ENCODE measurements at regions not wholly inside any gene's neighbourhood (a gene's known extent, or its start where the extent isn't known, plus 50 kb on each side); places are given as distances from the start of the nearest gene placed in this dataset.

DNA sequence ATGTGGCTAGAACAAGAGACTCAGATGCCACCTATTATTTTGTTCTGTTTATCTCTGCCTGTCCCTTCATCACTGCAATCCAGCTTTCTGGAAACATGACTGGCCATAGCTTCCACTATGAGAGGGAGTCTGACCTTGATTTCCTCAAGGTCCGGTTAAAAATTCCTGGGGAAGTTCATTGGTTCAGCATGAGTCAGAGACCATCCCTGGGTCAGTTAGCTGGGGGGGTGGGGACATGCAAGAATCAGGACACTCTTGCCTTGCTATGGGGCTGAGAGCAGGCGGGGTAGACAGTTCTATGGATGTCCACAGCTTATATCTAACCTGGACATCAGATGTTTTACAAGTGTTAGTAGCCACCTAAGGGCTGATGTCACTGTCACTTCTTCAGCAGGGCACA lies 81.1 kb downstream of the TENT5C start:
- TF ChIP-seq, protein P1, sequence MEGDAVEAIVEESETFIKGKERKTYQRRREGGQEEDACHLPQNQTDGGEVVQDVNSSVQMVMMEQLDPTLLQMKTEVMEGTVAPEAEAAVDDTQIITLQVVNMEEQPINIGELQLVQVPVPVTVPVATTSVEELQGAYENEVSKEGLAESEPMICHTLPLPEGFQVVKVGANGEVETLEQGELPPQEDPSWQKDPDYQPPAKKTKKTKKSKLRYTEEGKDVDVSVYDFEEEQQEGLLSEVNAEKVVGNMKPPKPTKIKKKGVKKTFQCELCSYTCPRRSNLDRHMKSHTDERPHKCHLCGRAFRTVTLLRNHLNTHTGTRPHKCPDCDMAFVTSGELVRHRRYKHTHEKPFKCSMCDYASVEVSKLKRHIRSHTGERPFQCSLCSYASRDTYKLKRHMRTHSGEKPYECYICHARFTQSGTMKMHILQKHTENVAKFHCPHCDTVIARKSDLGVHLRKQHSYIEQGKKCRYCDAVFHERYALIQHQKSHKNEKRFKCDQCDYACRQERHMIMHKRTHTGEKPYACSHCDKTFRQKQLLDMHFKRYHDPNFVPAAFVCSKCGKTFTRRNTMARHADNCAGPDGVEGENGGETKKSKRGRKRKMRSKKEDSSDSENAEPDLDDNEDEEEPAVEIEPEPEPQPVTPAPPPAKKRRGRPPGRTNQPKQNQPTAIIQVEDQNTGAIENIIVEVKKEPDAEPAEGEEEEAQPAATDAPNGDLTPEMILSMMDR (IDR thresholded peaks at IDR 0.05; ENCODE audit: low read depth, low read length), result no peak
- no peak for TF ChIP-seq EZH2phosphoT487 (IDR thresholded peaks at IDR 0.05; ENCODE audit: low read depth)

Data from OCI-LY3 (cell line).